MCF 10A (cell line): ENCODE measurements at regions not wholly inside any gene's neighbourhood (a gene's known extent, or its start where the extent isn't known, plus 50 kb on each side); places are given as distances from the start of the nearest gene placed in this dataset.

Experiments
- BruUV-seq: library from RNA; stranded (reverse); fragments of 400-500 nt; replicated peaks from 2 replicates; lab custom pipeline; 2021; lab: Mats Ljungman, UMichigan
- CTCF ChIA-PET: fragments of 300-600 bp; sonication (Branson Sonifier 250); formaldehyde crosslinking; extraction: SDS; loops from one replicate; lab custom pipeline; 2021; ENCODE audit warnings: antibody characterized with exemption, inconsistent platforms; lab: Yijun Ruan, JAX
- POLR2A ChIA-PET: fragments of 300-600, 350-650 bp; sonication (Branson Sonifier 250); formaldehyde crosslinking; extraction: SDS; loops from one replicate; lab custom pipeline; 2020; ENCODE audit warnings: antibody characterized with exemption, inconsistent platforms; lab: Yijun Ruan, JAX
- DNase-seq: peaks from one replicate; pipeline ENCODE4 v3.0.0-alpha.2; 2018; ENCODE audit not compliant: unreplicated experiment
- H3K27ac Mint-ChIP-seq: one replicate; pipeline ENCODE4 v1.8.0; 2022; ENCODE audit warnings: mild to moderate bottlenecking, low read depth, mixed read lengths; ENCODE audit not compliant: unreplicated experiment
- H3K27me3 Mint-ChIP-seq: one replicate; pipeline ENCODE4 v1.8.0; 2022; ENCODE audit warnings: mixed read lengths; ENCODE audit not compliant: insufficient read depth, unreplicated experiment
- H3K36me3 Mint-ChIP-seq: one replicate; pipeline ENCODE4 v1.8.0; 2022; ENCODE audit warnings: mild to moderate bottlenecking, moderate library complexity, mixed read lengths; ENCODE audit not compliant: insufficient read depth, unreplicated experiment
- H3K4me1 Mint-ChIP-seq: one replicate; pipeline ENCODE4 v1.8.0; 2022; ENCODE audit warnings: mixed read lengths; ENCODE audit not compliant: insufficient read depth, unreplicated experiment
- H3K4me3 Mint-ChIP-seq: one replicate; pipeline ENCODE4 v1.8.0; 2022; ENCODE audit warnings: mild to moderate bottlenecking, moderate library complexity, mixed read lengths; ENCODE audit not compliant: unreplicated experiment
- H3K9me3 Mint-ChIP-seq: one replicate; pipeline ENCODE4 v1.8.0; 2022; ENCODE audit warnings: mixed read lengths; ENCODE audit not compliant: unreplicated experiment
- CTCF ChIP-seq: fragments of 200-600 bp; IDR thresholded peaks from one replicate; pipeline ENCODE4 v1.8.0; 2022; ENCODE audit warnings: antibody characterized with exemption, mild to moderate bottlenecking; ENCODE audit not compliant: unreplicated experiment
- intact Hi-C: fragments of 100-400 bp; cut with micrococcal nuclease; formaldehyde crosslinking; loops from 2 replicates; pipeline ENCODE4 v1.14.1; 2022

GRCh38 chr5:156186760-156187159 lies 140.2 kb upstream of the SGCD start:
- no TSS peak for BruUV-seq
- no peaks in the 10 kb centered on the region for H3K36me3 Mint-ChIP-seq
- intact Hi-C loops, result no loop called here
- ChIA-PET POLR2A (interaction anchor here (0.8 kb wide), 1 partner anchor 47 kb away, joined by 3 read pairs; no protein-coding TSS in a partner anchor), CTCF (interaction anchor here (0.6 kb wide), 2 partner anchors 174 to 629 kb away, joined by 3 to 4 read pairs; no protein-coding TSS in a partner anchor)
- no peak overlapping the region for H3K27ac Mint-ChIP-seq
- DNase-seq, result no peak
- H3K4me1 Mint-ChIP-seq, result no peaks in the 10 kb centered on the region
- no peak for TF ChIP-seq CTCF
- H3K4me3 Mint-ChIP-seq, result no peak overlapping the region
- no peaks in the 10 kb centered on the region for H3K27me3 Mint-ChIP-seq
- no peaks in the 10 kb centered on the region for H3K9me3 Mint-ChIP-seq

- Mint-ChIP-seq H3K4me3 (no peak overlapping the region), H3K27me3 (no peaks in the 10 kb centered on the region), H3K9me3 (no peaks in the 10 kb centered on the region), H3K27ac (no peak overlapping the region), H3K4me1 (peaks cover under 1% of the 10 kb centered on the region), H3K36me3 (no peaks in the 10 kb centered on the region)
- CTCF ChIA-PET, result interaction anchor here (0.6 to 0.7 kb wide), 2 partner anchors 17 to 1258 kb away, joined by 3 to 4 read pairs; no protein-coding TSS in a partner anchor
- no peak for TF ChIP-seq CTCF
- BruUV-seq, result no TSS peak
- POLR2A ChIA-PET, result no interaction called here
- intact Hi-C loops, result no loop called here
- no peak for DNase-seq
Measured at GRCh38 chr5:156188016-156188415, 138.9 kb upstream of the SGCD start.

- intact Hi-C loops, result no loop called here
- no peak for DNase-seq
- Mint-ChIP-seq H3K4me1 (peaks cover 10% of the 10 kb centered on the region), H3K9me3 (no peaks in the 10 kb centered on the region), H3K27me3 (no peaks in the 10 kb centered on the region), H3K36me3 (no peaks in the 10 kb centered on the region), H3K4me3 (no peak overlapping the region), H3K27ac (no peak overlapping the region)
- TF ChIP-seq CTCF, result no peak
- BruUV-seq, result no TSS peak
- ChIA-PET POLR2A (no interaction called here), CTCF (no interaction called here)
Measured at GRCh38 chr5:156189628-156190027, 137.3 kb upstream of the SGCD start.

- CTCF ChIA-PET, result interaction anchor here (0.5 to 0.7 kb wide), 2 partner anchors 248 to 941 kb away, joined by 3 read pairs; no protein-coding TSS in a partner anchor
- no peaks in the 10 kb centered on the region for H3K36me3 Mint-ChIP-seq
- peaks cover 10% of the 10 kb centered on the region for H3K4me1 Mint-ChIP-seq
- BruUV-seq, result no TSS peak
- intact Hi-C loops, result no loop called here
- no peaks in the 10 kb centered on the region for H3K9me3 Mint-ChIP-seq
- no peak for DNase-seq
- no peak overlapping the region for H3K4me3 Mint-ChIP-seq
- H3K27me3 Mint-ChIP-seq, result no peaks in the 10 kb centered on the region
- no peak overlapping the region for H3K27ac Mint-ChIP-seq
- POLR2A ChIA-PET, result no interaction called here
- TF ChIP-seq CTCF, result no peak
Measured at GRCh38 chr5:156191547-156191946, 135.4 kb upstream of the SGCD start.
